ENCODE measurements at regions not wholly inside any gene's neighbourhood (a gene's known extent, or its start where the extent isn't known, plus 50 kb on each side); places are given as distances from the start of the nearest gene placed in this dataset.

- TF ChIP-seq CTCF (IDR thresholded peaks at IDR 0.05) (no peak), EP300 (IDR thresholded peaks at IDR 0.05) (no peak), POLR2A (IDR thresholded peaks at IDR 0.05) (no peak)
Observed at GRCh38 chr6:6734479-6735465, 146.3 kb downstream of the LY86 start.
